Astrocyte (in vitro differentiated cells and primary cell): ENCODE measurements at regions not wholly inside any gene's neighbourhood (a gene's known extent, or its start where the extent isn't known, plus 50 kb on each side); places are given as distances from the start of the nearest gene placed in this dataset.

ENCODE experiments used
- DNase-seq: peaks from one replicate; pipeline ENCODE4 v3.0.0-alpha.2; 2010; ENCODE audit warnings: low read depth
- FAIRE-seq: peaks from 2 replicates; lab custom pipeline; 2011; peaks lifted over from hg19 to GRCh38; lab: Jason Lieb, UNC
- H2AFZ ChIP-seq: 2 replicates; pipeline ENCODE4 v1.6.0; 2012; ENCODE audit warnings: low read depth, low read length, inconsistent platforms
- H3K27ac ChIP-seq: 2 replicates; pipeline ENCODE4 v1.5.1; 2011; ENCODE audit warnings: low read depth, low read length, inconsistent platforms
- H3K27me3 ChIP-seq: 2 replicates; pipeline ENCODE4 v1.6.0; 2011; ENCODE audit warnings: low read length, inconsistent platforms; ENCODE audit not compliant: insufficient read depth
- H3K36me3 ChIP-seq: 2 replicates; pipeline ENCODE4 v1.5.1; 2011; ENCODE audit warnings: low read length, inconsistent platforms; ENCODE audit not compliant: insufficient read depth
- H3K4me1 ChIP-seq: 2 replicates; pipeline ENCODE4 v1.5.1; 2011; ENCODE audit warnings: low read length, inconsistent platforms; ENCODE audit not compliant: insufficient read depth
- H3K4me2 ChIP-seq: 2 replicates; pipeline ENCODE4 v1.6.0; 2012; ENCODE audit warnings: low read length, inconsistent platforms
- H3K4me3 ChIP-seq: 2 replicates; pipeline ENCODE4 v1.5.1; 2011; ENCODE audit warnings: low read depth, mild to moderate bottlenecking, low read length, inconsistent platforms; ENCODE audit not compliant: insufficient read depth
- H3K79me2 ChIP-seq: 2 replicates; pipeline ENCODE4 v1.6.0; 2012; ENCODE audit warnings: mild to moderate bottlenecking, low read length, inconsistent platforms; ENCODE audit not compliant: insufficient read depth
- H3K9ac ChIP-seq: 2 replicates; pipeline ENCODE4 v1.6.0; 2012; ENCODE audit warnings: mild to moderate bottlenecking, low read length, inconsistent platforms
- H3K9me3 ChIP-seq: 2 replicates; pipeline ENCODE4 v1.5.1; 2012; ENCODE audit warnings: low read depth, mild to moderate bottlenecking, low read length, inconsistent platforms; ENCODE audit not compliant: insufficient read depth
- H4K20me1 ChIP-seq: 2 replicates; pipeline ENCODE4 v1.6.0; 2012; ENCODE audit warnings: low read length, inconsistent platforms; ENCODE audit not compliant: insufficient read depth
- H3K27ac Mint-ChIP-seq: one replicate; pipeline ENCODE4 v1.8.0; 2021; ENCODE audit warnings: mild to moderate bottlenecking, mixed read lengths; ENCODE audit not compliant: unreplicated experiment
- H3K27me3 Mint-ChIP-seq: one replicate; pipeline ENCODE4 v1.8.0; 2021; ENCODE audit warnings: low read depth, mixed read lengths; ENCODE audit not compliant: unreplicated experiment
- H3K36me3 Mint-ChIP-seq: one replicate; pipeline ENCODE4 v1.8.0; 2021; ENCODE audit warnings: low read depth, mixed read lengths; ENCODE audit not compliant: unreplicated experiment
- H3K4me1 Mint-ChIP-seq: one replicate; pipeline ENCODE4 v1.8.0; 2021; ENCODE audit warnings: low read depth, mixed read lengths; ENCODE audit not compliant: unreplicated experiment
- H3K4me3 Mint-ChIP-seq: one replicate; pipeline ENCODE4 v1.8.0; 2021; ENCODE audit warnings: mild to moderate bottlenecking, moderate library complexity, mixed read lengths; ENCODE audit not compliant: unreplicated experiment
- H3K9me3 Mint-ChIP-seq: one replicate; pipeline ENCODE4 v1.8.0; 2021; ENCODE audit warnings: mild to moderate bottlenecking, mixed read lengths; ENCODE audit not compliant: unreplicated experiment
- CTCF ChIP-seq: IDR thresholded peaks from 2 replicates; pipeline ENCODE4 v1.5.1; 2011; ENCODE audit warnings: low read depth, mild to moderate bottlenecking, inconsistent platforms, low read length, moderate library complexity; ENCODE audit not compliant: insufficient read depth
- EZH2 ChIP-seq: IDR thresholded peaks from 2 replicates; pipeline ENCODE4 v1.6.1; 2012; ENCODE audit warnings: mild to moderate bottlenecking, low read length, inconsistent platforms; ENCODE audit not compliant: insufficient read depth

- no peak overlapping the region for H3K4me2 ChIP-seq
- no peak overlapping the region for H3K27ac Mint-ChIP-seq
- H3K4me1 ChIP-seq = no peaks in the 10 kb centered on the region
- no peak overlapping the region for H3K4me3 Mint-ChIP-seq
- peaks cover 3% of the 10 kb centered on the region for H3K4me1 Mint-ChIP-seq
- H3K9me3 ChIP-seq = no peaks in the 10 kb centered on the region
- no peaks in the 10 kb centered on the region for H3K27me3 ChIP-seq
- no peaks in the 10 kb centered on the region for H3K36me3 ChIP-seq
- no peak overlapping the region for H3K27ac ChIP-seq
- H4K20me1 ChIP-seq = no peaks in the 10 kb centered on the region
- no peaks in the 10 kb centered on the region for H3K79me2 ChIP-seq
- no peak overlapping the region for H3K4me3 ChIP-seq
- H2AFZ ChIP-seq = no peak overlapping the region
- FAIRE-seq (no peak), DNase-seq (no peak)
- no peak overlapping the region for H3K9ac ChIP-seq
- H3K9me3 Mint-ChIP-seq = no peaks in the 10 kb centered on the region
- no peak for TF ChIP-seq EZH2
- no peak for TF ChIP-seq CTCF
- no peaks in the 10 kb centered on the region for H3K36me3 Mint-ChIP-seq
- peaks cover 37% of the 10 kb centered on the region for H3K27me3 Mint-ChIP-seq
These were observed 122.8 kb upstream of the HS6ST1 start for GRCh38 chr2:128441341-128442052.

GRCh38 chr2:128442053-128442751 is 123.5 kb upstream of the HS6ST1 start:
- Histone ChIP-seq H3K4me2 (no peak overlapping the region), H3K4me1 (no peaks in the 10 kb centered on the region), H4K20me1 (no peaks in the 10 kb centered on the region), H3K27me3 (no peaks in the 10 kb centered on the region), H3K36me3 (no peaks in the 10 kb centered on the region), H3K9me3 (no peaks in the 10 kb centered on the region), H3K4me3 (no peak overlapping the region), H3K79me2 (no peaks in the 10 kb centered on the region), H2AFZ (no peak overlapping the region), H3K9ac (no peak overlapping the region), H3K27ac (no peak overlapping the region)
- H3K27me3 Mint-ChIP-seq = peaks cover 37% of the 10 kb centered on the region
- FAIRE-seq (no peak), DNase-seq (no peak)
- TF ChIP-seq EZH2 (no peak), CTCF (no peak)
- no peak overlapping the region for H3K4me3 Mint-ChIP-seq
- H3K27ac Mint-ChIP-seq = no peak overlapping the region
- H3K4me1 Mint-ChIP-seq = peaks cover 3% of the 10 kb centered on the region
- H3K9me3 Mint-ChIP-seq = no peaks in the 10 kb centered on the region
- no peaks in the 10 kb centered on the region for H3K36me3 Mint-ChIP-seq

GRCh38 chr2:128442891-128443302 is 124.2 kb upstream of the HS6ST1 start:
- DNase-seq = no peak
- Mint-ChIP-seq H3K9me3 (no peaks in the 10 kb centered on the region), H3K4me3 (no peak overlapping the region), H3K27me3 (peaks cover 37% of the 10 kb centered on the region), H3K27ac (no peak overlapping the region), H3K36me3 (no peaks in the 10 kb centered on the region), H3K4me1 (peaks cover 3% of the 10 kb centered on the region)
- FAIRE-seq = no peak
- Histone ChIP-seq H3K9me3 (no peaks in the 10 kb centered on the region), H3K36me3 (no peaks in the 10 kb centered on the region), H3K4me2 (no peak overlapping the region), H2AFZ (no peak overlapping the region), H3K4me1 (no peaks in the 10 kb centered on the region), H4K20me1 (no peaks in the 10 kb centered on the region), H3K9ac (no peak overlapping the region), H3K27ac (no peak overlapping the region), H3K27me3 (no peaks in the 10 kb centered on the region), H3K79me2 (no peaks in the 10 kb centered on the region), H3K4me3 (no peak overlapping the region)
- no peak for TF ChIP-seq EZH2
- TF ChIP-seq CTCF = no peak
